ENCODE measurements at regions not wholly inside any gene's neighbourhood (a gene's known extent, or its start where the extent isn't known, plus 50 kb on each side); places are given as distances from the start of the nearest gene placed in this dataset.
"Not testable (repeated sequence)": the region's sequence is repeated elsewhere in the genome, so short reads cannot be mapped to it uniquely, and the experiment has no call there.

GRCh38 chr3:80445053-80445452, 677.3 kb upstream of the ROBO1 start:
- DNase-seq, result no peak

DNA sequence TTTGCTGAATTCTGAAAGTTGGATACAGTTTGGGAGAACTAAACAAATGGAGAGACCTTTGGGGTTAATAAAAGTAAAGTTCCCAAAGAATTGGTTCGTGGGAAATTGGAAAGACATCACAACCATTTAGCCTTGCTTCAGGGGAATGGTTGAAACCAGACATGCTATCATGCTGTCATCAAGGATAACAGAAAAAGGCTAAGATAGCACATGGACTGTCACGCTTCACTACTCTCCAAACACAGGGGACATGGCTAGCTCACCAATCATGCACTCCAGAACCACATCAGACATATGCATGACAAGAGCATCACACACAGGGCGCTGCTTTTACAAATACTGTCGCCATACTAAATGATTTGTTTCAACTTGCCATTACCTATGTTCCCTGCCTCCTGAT, 671.7 kb upstream of the ROBO1 start:
- no peak for DNase-seq

- DNase-seq, result no peak
Observed at GRCh38 chr3:80434366-80434765, 666.6 kb upstream of the ROBO1 start.

GRCh38 chr3:80424951-80425350, 657.2 kb upstream of the ROBO1 start:
- no peak for DNase-seq

GRCh38 chr3:80408030-80408721, 640.4 kb upstream of the ROBO1 start:
- DNase-seq, result no peak

GRCh38 chr3:80405618-80406017, 637.8 kb upstream of the ROBO1 start:
- DNase-seq, result no peak

DNA sequence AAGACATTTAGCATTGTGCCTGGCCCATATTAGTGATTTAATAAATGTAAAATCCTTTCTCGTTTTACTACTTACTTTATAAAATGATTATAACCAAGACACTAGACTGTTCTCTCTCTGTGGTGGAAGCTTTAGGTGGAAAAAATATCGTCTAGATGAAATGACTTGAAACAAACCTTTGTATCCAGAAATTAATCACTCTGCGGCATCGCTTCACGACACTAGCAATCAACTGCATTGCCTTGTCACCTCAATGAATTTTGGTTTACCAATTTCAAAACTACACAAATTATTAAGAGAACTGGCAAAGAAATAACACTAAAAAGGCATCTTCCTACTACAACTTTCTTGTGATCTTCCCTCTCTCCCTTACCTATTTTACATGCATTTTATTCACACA, 627.2 kb upstream of the ROBO1 start:
- DNase-seq, result no peak

DNA sequence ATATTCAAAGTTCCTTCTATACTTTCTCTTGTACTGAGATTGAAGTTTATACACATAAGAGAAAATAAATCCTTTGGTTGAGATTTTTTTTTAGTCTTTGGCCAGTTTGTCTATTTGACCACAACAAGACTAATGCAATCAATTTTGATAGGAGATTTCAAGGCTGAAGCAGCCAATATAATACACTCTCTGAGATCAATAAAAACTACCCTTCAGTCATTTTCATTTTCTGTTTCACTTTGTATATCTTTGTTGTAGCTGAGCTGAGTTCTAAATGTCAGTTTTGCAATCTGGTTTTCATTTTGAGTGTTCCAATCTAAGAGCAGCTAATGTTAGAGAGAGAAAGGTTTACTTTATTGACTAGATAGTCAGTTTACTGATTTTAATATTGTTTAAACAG, 623.8 kb upstream of the ROBO1 start:
- DNase-seq, result no peak

- DNase-seq, result no peak
Observed at GRCh38 chr3:80384811-80385210, 617.0 kb upstream of the ROBO1 start.

GRCh38 chr3:80374423-80374822, 606.6 kb upstream of the ROBO1 start:
- no peak for DNase-seq

GRCh38 chr3:80368616-80369015, 600.8 kb upstream of the ROBO1 start:
- no peak for DNase-seq

GRCh38 chr3:80366808-80367548, 599.2 kb upstream of the ROBO1 start:
- no peak for DNase-seq

DNA sequence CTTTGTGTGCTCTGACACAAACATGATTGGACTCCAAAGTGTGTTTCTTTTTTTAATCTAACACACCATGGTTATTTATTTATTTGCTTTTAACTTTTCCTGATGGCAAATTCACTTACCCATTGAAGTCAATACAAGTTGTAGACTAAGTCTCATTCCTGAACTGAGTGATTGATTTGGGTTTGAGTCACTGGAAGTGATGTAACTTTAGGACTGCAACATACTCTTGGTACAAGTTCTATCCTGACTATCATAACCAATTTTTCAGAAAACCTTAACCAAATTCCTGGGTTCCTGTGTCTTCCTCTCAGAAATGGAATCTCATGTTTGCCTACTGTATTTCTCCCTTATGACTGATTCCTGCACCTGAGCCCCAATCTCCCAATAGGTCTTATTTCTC, 590.0 kb upstream of the ROBO1 start:
- DNase-seq, result no peak

DNA sequence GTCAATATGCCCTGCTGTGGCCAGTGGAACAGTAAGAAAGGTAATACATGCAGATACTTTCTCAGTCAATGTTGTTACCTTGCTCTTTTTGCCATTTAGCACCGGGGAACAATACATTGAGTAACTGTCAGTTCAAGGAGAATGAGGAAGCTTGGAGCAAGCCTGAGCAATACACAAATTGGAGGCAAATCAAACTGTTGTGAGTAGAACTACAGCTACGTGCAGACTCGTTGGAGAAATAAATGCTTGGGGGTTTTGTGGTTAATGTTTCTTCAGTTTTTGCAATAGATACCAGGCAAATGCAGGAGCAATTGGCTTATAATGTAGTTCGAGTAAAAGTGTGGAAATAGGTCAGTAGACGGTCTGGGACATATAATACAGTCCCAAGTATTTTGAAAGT, 587.3 kb upstream of the ROBO1 start:
- DNase-seq, result peak; percentile 1

DNA sequence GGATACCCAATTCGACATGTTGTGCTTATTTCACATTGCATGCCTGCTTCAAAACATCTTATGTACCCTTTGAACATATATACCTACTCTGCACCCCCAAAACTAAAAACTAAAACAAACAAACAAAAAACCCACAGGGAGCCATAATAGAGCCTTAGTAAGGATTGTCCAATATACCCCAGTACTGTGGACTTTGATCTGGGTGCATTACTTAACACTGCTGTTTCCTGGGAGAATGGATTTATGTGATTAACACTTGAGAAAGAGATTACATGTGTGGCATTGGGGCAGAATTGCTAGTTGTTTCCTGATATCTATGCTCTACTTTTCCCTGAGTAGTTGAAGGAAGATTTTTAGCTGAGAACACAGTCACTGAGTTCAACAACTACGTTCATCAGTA, 583.4 kb upstream of the ROBO1 start:
- no peak for DNase-seq

GRCh38 chr3:80350771-80351170, 583.0 kb upstream of the ROBO1 start:
- no peak for DNase-seq

DNA sequence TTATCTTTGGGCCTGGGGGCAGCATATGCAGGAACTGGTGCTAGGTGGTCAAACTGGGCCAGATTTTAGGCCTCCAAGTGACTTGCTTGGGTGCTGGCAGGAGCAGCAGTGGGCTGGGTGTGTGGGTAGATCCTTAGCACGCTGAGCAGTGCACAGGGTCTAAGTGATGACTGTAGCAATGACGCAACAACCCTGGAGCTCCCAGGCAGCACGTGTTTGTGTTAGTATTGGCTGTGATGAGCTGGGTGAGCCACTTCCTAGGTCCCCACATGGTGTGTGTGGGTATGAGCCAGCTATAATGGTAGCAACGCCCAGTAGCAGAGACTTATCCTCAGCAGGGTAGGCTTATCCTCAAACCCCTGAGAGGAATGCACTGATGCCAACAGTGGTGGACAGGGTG, 570.6 kb upstream of the ROBO1 start:
- peak; percentile 1 for DNase-seq

DNA sequence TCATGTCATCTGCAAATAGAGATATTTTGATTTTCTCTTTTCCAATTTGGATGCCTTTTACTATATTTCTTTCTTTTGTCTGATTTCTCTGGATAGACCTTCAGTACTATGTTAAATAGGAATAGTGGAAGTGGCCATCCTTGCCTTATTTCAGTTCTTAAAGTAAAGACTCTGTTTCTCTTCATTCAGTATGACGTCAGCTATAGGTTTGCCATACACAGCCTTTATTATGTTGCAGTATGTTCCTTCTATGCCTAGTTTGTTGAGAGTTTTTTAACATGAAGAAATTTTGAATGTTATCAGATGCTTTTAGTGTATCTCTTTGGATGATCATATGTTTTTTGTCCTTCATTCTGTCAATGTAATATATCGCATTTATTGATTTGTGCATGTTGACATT, 566.7 kb upstream of the ROBO1 start:
- no peak for DNase-seq

DNA sequence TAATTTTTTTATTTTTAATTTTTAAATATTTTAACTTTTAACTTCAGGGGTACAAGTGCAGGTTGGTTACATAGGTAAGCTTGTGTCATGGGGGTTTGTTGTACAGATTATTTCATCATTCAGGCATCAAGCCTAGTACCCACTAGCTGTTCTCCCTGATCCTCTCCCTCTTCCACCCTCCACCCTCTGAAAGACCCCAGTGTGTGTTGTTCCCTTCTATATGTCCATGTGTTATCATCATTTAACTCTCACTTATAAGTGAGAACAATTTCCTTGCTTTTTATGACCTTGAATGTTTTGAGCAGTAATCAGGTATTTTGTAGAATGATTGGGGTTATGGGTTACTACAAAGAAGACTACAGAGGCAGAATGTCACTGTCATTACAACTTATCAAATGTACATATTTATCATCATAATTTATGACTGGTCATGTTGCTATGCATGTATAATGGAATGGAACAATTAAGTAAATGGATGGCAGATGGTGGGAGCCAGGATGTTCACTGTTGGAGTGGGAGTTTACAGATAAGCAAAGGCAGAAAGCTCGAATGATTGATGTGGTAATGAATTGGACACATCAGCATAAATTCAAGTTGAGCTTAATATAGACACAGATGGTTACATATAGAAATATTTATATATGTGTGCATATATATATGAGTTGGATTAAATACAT, 563.8 kb upstream of the ROBO1 start:
- no peak for DNase-seq

DNA sequence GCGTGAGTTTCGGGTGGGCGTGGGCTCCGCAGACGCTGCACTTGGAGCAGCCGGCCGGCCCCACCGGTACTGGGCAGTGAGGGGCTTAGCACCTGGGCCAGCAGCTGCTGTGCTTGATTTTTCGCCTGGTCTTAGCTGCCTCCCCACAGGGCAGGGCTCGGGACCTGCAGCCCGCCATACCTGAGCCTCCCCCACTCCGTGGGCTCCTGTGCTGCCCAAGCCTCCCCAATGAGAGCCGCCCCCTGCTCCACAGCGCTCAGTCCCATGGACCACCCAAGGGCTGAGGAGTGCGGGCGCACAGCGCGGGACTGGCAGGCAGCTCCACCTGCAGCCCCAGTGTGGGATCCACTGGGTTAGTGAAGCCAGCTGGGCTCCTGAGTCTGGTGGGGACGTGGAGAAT, 546.7 kb upstream of the ROBO1 start:
- DNase-seq, result not testable (repeated sequence)

DNA sequence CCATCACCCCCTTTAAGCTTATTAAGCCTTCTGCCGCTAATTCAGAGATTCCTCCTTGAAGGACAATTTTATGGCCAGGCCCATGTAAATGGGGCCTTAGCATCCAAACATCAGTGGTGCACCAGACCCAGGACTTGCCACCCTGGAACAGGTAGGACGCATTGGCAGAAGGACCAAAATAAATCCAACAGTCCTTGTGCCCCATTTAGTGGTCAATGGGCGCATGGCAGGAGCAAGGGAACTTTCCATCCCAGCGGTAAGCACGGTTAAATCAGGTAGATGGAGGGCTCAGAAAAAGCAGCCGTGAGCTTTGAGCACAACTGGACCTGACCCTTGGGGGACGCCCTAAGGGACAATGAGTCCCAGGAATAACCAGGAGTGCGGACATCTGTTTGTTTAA, 540.8 kb upstream of the ROBO1 start:
- DNase-seq, result no peak

- no peak for DNase-seq
Observed at GRCh38 chr3:80307844-80308243, 540.0 kb upstream of the ROBO1 start.

- no peak for DNase-seq
Observed at GRCh38 chr3:80297720-80298119, 529.9 kb upstream of the ROBO1 start.

DNA sequence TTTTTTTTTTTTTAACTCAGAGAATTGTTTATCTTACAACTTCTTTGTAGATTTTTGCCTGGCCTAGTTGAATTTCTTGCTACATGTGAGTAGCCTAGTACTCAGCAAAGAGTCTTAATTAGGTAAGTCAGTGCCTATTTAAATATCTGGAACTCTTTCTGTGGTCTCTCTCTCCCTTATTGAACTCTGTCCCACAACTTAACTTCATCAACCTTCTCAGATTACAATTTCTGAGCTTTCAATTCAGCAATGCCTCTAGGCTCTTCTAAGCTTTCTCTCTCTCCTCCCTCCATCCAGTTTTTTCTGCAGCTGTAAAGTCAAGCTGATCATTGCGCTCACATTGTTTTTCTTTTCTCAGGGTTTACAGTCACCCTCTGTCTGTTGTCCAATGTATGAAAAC, 517.6 kb upstream of the ROBO1 start:
- DNase-seq, result peak; percentile 59
